Mesenchymal stem cell (in vitro differentiated cells and primary cell): ENCODE measurements at regions not wholly inside any gene's neighbourhood (a gene's known extent, or its start where the extent isn't known, plus 50 kb on each side); places are given as distances from the start of the nearest gene placed in this dataset.

Source experiments
- DNase-seq: peaks from one replicate; pipeline ENCODE4 v3.0.0-alpha.2; 2013
- H2AFZ ChIP-seq: one replicate; pipeline ENCODE4 v1.6.1; 2013; ENCODE audit warnings: low read depth, mild to moderate bottlenecking, control low read depth, inconsistent platforms, low read length, moderate library complexity
- H2AK5ac ChIP-seq: 2 replicates; pipeline ENCODE4 v1.6.1; 2013; ENCODE audit warnings: low read length, moderate library complexity, mild to moderate bottlenecking, inconsistent platforms; ENCODE audit not compliant: severe bottlenecking
- H2BK120ac ChIP-seq: one replicate; pipeline ENCODE4 v1.6.1; 2013; ENCODE audit warnings: low read depth, mild to moderate bottlenecking, inconsistent platforms, low read length, moderate library complexity
- H2BK12ac ChIP-seq, 2 experiments: one replicate each; pipeline ENCODE4 v1.6.1; 2013; ENCODE audit warnings: inconsistent platforms in 2 of 2, low read length in 2 of 2, mild to moderate bottlenecking in 2 of 2, moderate library complexity in 2 of 2, control low read depth in 1 of 2
- H2BK15ac ChIP-seq: one replicate; pipeline ENCODE4 v1.6.1; 2013; ENCODE audit warnings: mild to moderate bottlenecking, low read depth, inconsistent platforms; ENCODE audit not compliant: poor library complexity, severe bottlenecking
- H2BK5ac ChIP-seq: 2 replicates; pipeline ENCODE4 v1.6.1; 2013; ENCODE audit warnings: low read depth, mild to moderate bottlenecking, low read length, control low read depth, inconsistent platforms; ENCODE audit not compliant: poor library complexity, severe bottlenecking
- H3K14ac ChIP-seq, 2 experiments: one replicate each; pipeline ENCODE4 v1.6.1; 2013; ENCODE audit warnings: inconsistent platforms in 2 of 2, low read length in 2 of 2, control low read depth in 1 of 2, mild to moderate bottlenecking in 1 of 2, moderate library complexity in 1 of 2
- H3K18ac ChIP-seq, 2 experiments: one replicate each; pipeline ENCODE4 v1.6.1; 2013; ENCODE audit warnings: inconsistent platforms in 2 of 2, low read length in 2 of 2, control low read depth in 1 of 2, low read depth in 1 of 2, mild to moderate bottlenecking in 1 of 2
- H3K23ac ChIP-seq, 2 experiments: one replicate each; pipeline ENCODE4 v1.6.1; 2013; ENCODE audit warnings: inconsistent platforms in 2 of 2, low read length in 2 of 2, mild to moderate bottlenecking in 2 of 2, moderate library complexity in 2 of 2, control low read depth in 1 of 2
- H3K27ac ChIP-seq: 2 replicates; pipeline ENCODE4 v1.5.1; 2013; ENCODE audit warnings: mild to moderate bottlenecking, moderate library complexity, low read length, control low read depth, inconsistent platforms; ENCODE audit not compliant: poor library complexity, severe bottlenecking
- H3K27me3 ChIP-seq, 2 experiments: 2 replicates each; pipeline versions ENCODE4 v1.6.1 to v1.7.0; 2013; ENCODE audit warnings: low read length in 2 of 2, mild to moderate bottlenecking in 2 of 2, moderate library complexity in 2 of 2, control low read depth in 1 of 2, inconsistent platforms in 1 of 2; ENCODE audit not compliant: control insufficient read depth in 1 of 2, insufficient read depth in 1 of 2
- H3K36me3 ChIP-seq, 2 experiments: 2 replicates each; pipeline versions ENCODE4 v1.6.1 to v1.7.0; 2013; ENCODE audit warnings: low read length in 2 of 2, control low read depth in 1 of 2, inconsistent platforms in 1 of 2, low read depth in 1 of 2, mild to moderate bottlenecking in 1 of 2; ENCODE audit not compliant: insufficient read depth in 2 of 2, control insufficient read depth in 1 of 2
- H3K4ac ChIP-seq, 2 experiments: one replicate each; pipeline ENCODE4 v1.6.1; 2013; ENCODE audit warnings: inconsistent platforms in 2 of 2, low read length in 2 of 2, mild to moderate bottlenecking in 2 of 2, moderate library complexity in 2 of 2, control low read depth in 1 of 2, low read depth in 1 of 2
- H3K4me1 ChIP-seq: 2 replicates; pipeline ENCODE4 v1.6.1; 2013; ENCODE audit warnings: low read depth, low read length, control low read depth; ENCODE audit not compliant: control insufficient read depth, insufficient read depth
- H3K4me2 ChIP-seq: 2 replicates; pipeline ENCODE4 v1.6.1; 2013; ENCODE audit warnings: low read length, mild to moderate bottlenecking, inconsistent platforms; ENCODE audit not compliant: poor library complexity, severe bottlenecking
- H3K4me3 ChIP-seq, 2 experiments: 2 replicates each; pipeline versions ENCODE4 v1.5.1 to v1.7.0; 2013; ENCODE audit warnings: low read length in 2 of 2, mild to moderate bottlenecking in 2 of 2, control low read depth in 1 of 2, low read depth in 1 of 2; ENCODE audit not compliant: insufficient read depth in 1 of 2
- H3K79me1 ChIP-seq: replicated peaks from 2 replicates; pipeline ENCODE4 v1.6.1; 2013; ENCODE audit warnings: mild to moderate bottlenecking, control low read depth, low read length, inconsistent platforms; ENCODE audit not compliant: poor library complexity, severe bottlenecking
- H3K9ac ChIP-seq: 2 replicates; pipeline ENCODE4 v1.7.0; 2013; ENCODE audit warnings: mild to moderate bottlenecking, low read length, moderate library complexity
- H3K9me3 ChIP-seq: 2 replicates; pipeline ENCODE4 v1.7.0; 2013; ENCODE audit warnings: mild to moderate bottlenecking, low read length; ENCODE audit not compliant: control insufficient read depth
- H4K8ac ChIP-seq: one replicate; pipeline ENCODE4 v1.6.1; 2013; ENCODE audit warnings: inconsistent platforms, mild to moderate bottlenecking, low read length, moderate library complexity
- H4K91ac ChIP-seq: one replicate; pipeline ENCODE4 v1.6.1; 2013; ENCODE audit warnings: mild to moderate bottlenecking, low read length, inconsistent platforms
- WGBS: methylation state at CpG from one replicate; pipeline ENCODE4 v1.1.7; 2013; ENCODE audit warnings: mixed read lengths; 5-methylcytosine and 5-hydroxymethylcytosine counted together

GRCh38 chr9:750249-750967 is 91.1 kb upstream of the DMRT1 start:
- Histone ChIP-seq H3K4me2 (no peak overlapping the region), H3K79me1 (no peaks in the 10 kb centered on the region), H2BK12ac (peak overlapping the region; percentile 59 to 82), H3K9me3 (no peaks in the 10 kb centered on the region), H2AK5ac (peak overlapping the region; percentile 53), H3K23ac (no peak overlapping the region), H3K27me3 (no peaks in the 10 kb centered on the region), H4K8ac (no peak overlapping the region), H2BK15ac (peak overlapping the region; percentile 81), H3K4me3 (no peak overlapping the region), H2BK5ac (no peak overlapping the region), H3K9ac (no peak overlapping the region), H4K91ac (no peak overlapping the region), H2AFZ (no peak overlapping the region), H3K14ac (peak overlapping the region in 1 of 2 experiments; percentile 61), H3K36me3 (peaks cover 7 to 27% of the 10 kb centered on the region in 2 experiments), H3K4me1 (peaks cover 15% of the 10 kb centered on the region), H3K27ac (no peak overlapping the region), H2BK120ac (no peak overlapping the region), H3K4ac (no peak overlapping the region), H3K18ac (peak overlapping the region in 1 of 2 experiments; percentile 52)
- WGBS, result 98% methylated on average over 5 of the region's 7 CpGs
- DNase-seq, result no peak

- no peak overlapping the region for H3K23ac ChIP-seq
- H3K4me2 ChIP-seq, result no peak overlapping the region
- H2AK5ac ChIP-seq, result peak overlapping the region; percentile 68
- peaks cover 3 to 19% of the 10 kb centered on the region in 2 experiments for H3K36me3 ChIP-seq
- H3K4me1 ChIP-seq, result peaks cover 20% of the 10 kb centered on the region
- no peaks in the 10 kb centered on the region for H3K79me1 ChIP-seq
- H4K8ac ChIP-seq, result peak overlapping the region; percentile 8
- H2BK12ac ChIP-seq, result peak overlapping the region; percentile 75 to 86
- peak overlapping the region; percentile 69 for H3K9ac ChIP-seq
- H3K4me3 ChIP-seq, result peak overlapping the region in 1 of 2 experiments; percentile 17
- no peak overlapping the region for H2AFZ ChIP-seq
- H3K18ac ChIP-seq, result peak overlapping the region; percentile 25 to 71
- H2BK120ac ChIP-seq, result no peak overlapping the region
- H3K27ac ChIP-seq, result peak overlapping the region; percentile 90
- peak overlapping the region in 1 of 2 experiments; percentile 73 for H3K4ac ChIP-seq
- H4K91ac ChIP-seq, result peak overlapping the region; percentile 44
- no peak overlapping the region for H2BK15ac ChIP-seq
- no peak overlapping the region for H2BK5ac ChIP-seq
- WGBS, result 71% methylated on average over 13 of the region's 14 CpGs
- DNase-seq, result no peak
- no peak overlapping the region for H3K14ac ChIP-seq
- H3K9me3 ChIP-seq, result no peaks in the 10 kb centered on the region
- H3K27me3 ChIP-seq, result no peaks in the 10 kb centered on the region
Observed at GRCh38 chr9:751137-752051, 90.1 kb upstream of the DMRT1 start.

GRCh38 chr9:752201-752600 is 89.3 kb upstream of the DMRT1 start:
- no peak overlapping the region for H2AK5ac ChIP-seq

GRCh38 chr9:752681-753200 is 88.8 kb upstream of the DMRT1 start:
- no peak overlapping the region for H3K4me3 ChIP-seq
- H3K36me3 ChIP-seq, result peaks cover 0 to 9% of the 10 kb centered on the region in 2 experiments

More at GRCh38 chr9:752201-752600, 89.3 kb upstream of the DMRT1 start:
- no peak overlapping the region for H2AFZ ChIP-seq
- H2BK15ac ChIP-seq, result no peak overlapping the region
- no peak overlapping the region for H4K91ac ChIP-seq
- peak; percentile 95 for DNase-seq
- H3K9me3 ChIP-seq, result no peaks in the 10 kb centered on the region
- peak overlapping the region; percentile 90 for H3K27ac ChIP-seq
- H3K23ac ChIP-seq, result no peak overlapping the region
- no peak overlapping the region for H3K4ac ChIP-seq
- no peak overlapping the region for H3K4me3 ChIP-seq
- 65% methylated on average over 4 of the region's 5 CpGs for whole genome bisulfite sequencing
- H3K14ac ChIP-seq, result no peak overlapping the region
- H3K79me1 ChIP-seq, result no peaks in the 10 kb centered on the region
- no peak overlapping the region for H3K18ac ChIP-seq
- H3K36me3 ChIP-seq, result peaks cover 0 to 14% of the 10 kb centered on the region in 2 experiments
- H3K4me2 ChIP-seq, result no peak overlapping the region
- no peaks in the 10 kb centered on the region for H3K27me3 ChIP-seq
- H2BK5ac ChIP-seq, result no peak overlapping the region
- no peak overlapping the region for H2BK12ac ChIP-seq
- H2BK120ac ChIP-seq, result no peak overlapping the region
- peak overlapping the region; percentile 69 for H3K9ac ChIP-seq
- peaks cover 23% of the 10 kb centered on the region for H3K4me1 ChIP-seq
- no peak overlapping the region for H4K8ac ChIP-seq

More at GRCh38 chr9:752681-753200, 88.8 kb upstream of the DMRT1 start:
- no peak overlapping the region for H4K8ac ChIP-seq
- DNase-seq, result peak; percentile 70
- no peak overlapping the region for H3K4ac ChIP-seq
- H4K91ac ChIP-seq, result peak overlapping the region; percentile 43
- H3K14ac ChIP-seq, result peak overlapping the region in 1 of 2 experiments; percentile 61
- H2AFZ ChIP-seq, result no peak overlapping the region
- H3K27me3 ChIP-seq, result no peaks in the 10 kb centered on the region
- no peak overlapping the region for H2BK5ac ChIP-seq
- H3K9ac ChIP-seq, result no peak overlapping the region
- no peak overlapping the region for H2BK15ac ChIP-seq
- peak overlapping the region in 1 of 2 experiments; percentile 82 for H2BK12ac ChIP-seq
- no peaks in the 10 kb centered on the region for H3K9me3 ChIP-seq
- no peak overlapping the region for H3K23ac ChIP-seq
- peaks cover 23% of the 10 kb centered on the region for H3K4me1 ChIP-seq
- peak overlapping the region; percentile 41 for H3K27ac ChIP-seq
- no peak overlapping the region for H2BK120ac ChIP-seq
- H2AK5ac ChIP-seq, result no peak overlapping the region
- no peak overlapping the region for H3K4me2 ChIP-seq
- 81% methylated on average over 5 of the region's 6 CpGs for WGBS
- peak overlapping the region; percentile 46 to 61 for H3K18ac ChIP-seq
- H3K79me1 ChIP-seq, result no peaks in the 10 kb centered on the region
